Head of caudate nucleus (tissue), 42 donors: ENCODE measurements at regions not wholly inside any gene's neighbourhood (a gene's known extent, or its start where the extent isn't known, plus 50 kb on each side); places are given as distances from the start of the nearest gene placed in this dataset.
A peak's percentile ranks its signal among the peaks of the same experiment; 100 is the strongest.
"Not testable (repeated sequence)": the region's sequence is repeated elsewhere in the genome, so short reads cannot be mapped to it uniquely, and the experiment has no call there.

Experiments used
- DNase-seq, 42 donors: peaks; one replicate each; pipeline versions ENCODE4 v3.0.0 to v3.0.0-alpha.2; 2020 to 2021; ENCODE audit warnings: mixed read lengths in 7 of 42
- intact Hi-C: fragments of 100-400 bp; cut with DNase I; formaldehyde crosslinking; loops from one replicate; pipeline ENCODE4 v1.15.0; 2022

- intact Hi-C loops: no loop called here
- DNase-seq: no peak
These were observed 113.9 kb upstream of the GRM7 start for GRCh38 chr3:6747017-6747416.

- DNase-seq: no peak
- intact Hi-C loops: no loop called here
These were observed 110.1 kb upstream of the GRM7 start for GRCh38 chr3:6750782-6751181.

- intact Hi-C loops: no loop called here
- no peak for DNase-seq
These were observed 107.4 kb upstream of the GRM7 start for GRCh38 chr3:6753536-6753935.

- DNase-seq, intact Hi-C loops: not testable (repeated sequence)
These were observed 91.2 kb upstream of the GRM7 start for GRCh38 chr3:6769532-6770396.

DNA sequence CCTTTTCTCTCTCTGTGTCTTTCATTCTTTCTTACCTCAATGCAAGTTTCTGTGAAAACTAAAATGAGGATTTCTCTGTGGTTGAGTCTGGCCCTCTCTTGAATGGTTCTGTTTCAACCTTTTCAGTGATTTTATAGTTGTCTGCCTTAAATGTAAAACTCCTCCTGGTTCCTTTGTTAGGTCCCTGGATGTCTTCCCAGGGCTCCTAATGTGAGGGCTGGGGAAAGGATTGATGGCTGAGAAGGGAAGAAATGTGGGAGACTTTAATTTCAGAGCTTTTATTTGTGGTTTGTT is 90.6 kb upstream of the GRM7 start:
- no peak for DNase-seq
- intact Hi-C loops: no loop called here

- intact Hi-C loops: no loop called here
- no peak for DNase-seq
These were observed 89.7 kb upstream of the GRM7 start for GRCh38 chr3:6771171-6771570.

DNA sequence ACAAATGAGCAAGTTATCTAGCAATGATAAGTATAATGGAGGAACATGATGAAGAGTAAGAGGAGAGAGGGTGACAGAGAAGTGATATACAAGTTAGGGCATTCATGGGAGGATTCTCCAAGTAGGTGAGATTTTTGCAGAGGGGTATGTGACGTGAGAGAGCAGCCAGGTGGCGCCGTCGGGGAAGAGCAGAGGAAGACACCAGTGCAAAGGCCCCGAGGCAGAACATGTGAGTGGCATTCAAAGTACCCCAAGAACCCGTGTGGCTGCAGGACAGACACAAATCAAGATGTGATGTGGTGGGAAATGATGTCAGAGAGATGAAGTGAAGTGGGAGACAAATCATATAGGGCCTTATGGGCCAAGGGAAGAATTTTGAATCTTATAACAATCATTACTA is 81.8 kb upstream of the GRM7 start:
- intact Hi-C loops: no loop called here
- DNase-seq: no peak

- intact Hi-C loops: no loop called here
- DNase-seq: no peak
These were observed 79.8 kb upstream of the GRM7 start for GRCh38 chr3:6781092-6781491.

DNA sequence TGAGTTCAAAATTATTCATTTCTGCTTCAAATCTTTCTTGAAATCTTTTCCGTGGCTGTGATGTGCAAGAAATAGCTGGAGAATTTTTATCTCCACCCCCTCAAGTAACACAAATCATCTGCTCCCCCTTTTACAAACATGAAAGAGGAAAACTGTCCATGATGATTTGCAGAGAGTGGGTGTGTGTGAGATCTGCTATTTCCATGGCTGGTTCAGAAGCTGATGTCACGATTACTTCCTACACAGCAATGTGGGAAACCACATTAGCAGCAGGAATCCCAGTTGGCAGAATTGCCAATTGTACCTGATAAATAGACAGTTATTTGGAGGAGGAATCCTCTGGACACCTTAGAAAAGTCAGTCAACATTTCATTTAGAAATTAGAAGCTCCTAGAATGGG is 75.2 kb upstream of the GRM7 start:
- intact Hi-C loops: no loop called here
- peak in 16 of 42 donors; percentile 6 to 66 (median 26) for DNase-seq

DNA sequence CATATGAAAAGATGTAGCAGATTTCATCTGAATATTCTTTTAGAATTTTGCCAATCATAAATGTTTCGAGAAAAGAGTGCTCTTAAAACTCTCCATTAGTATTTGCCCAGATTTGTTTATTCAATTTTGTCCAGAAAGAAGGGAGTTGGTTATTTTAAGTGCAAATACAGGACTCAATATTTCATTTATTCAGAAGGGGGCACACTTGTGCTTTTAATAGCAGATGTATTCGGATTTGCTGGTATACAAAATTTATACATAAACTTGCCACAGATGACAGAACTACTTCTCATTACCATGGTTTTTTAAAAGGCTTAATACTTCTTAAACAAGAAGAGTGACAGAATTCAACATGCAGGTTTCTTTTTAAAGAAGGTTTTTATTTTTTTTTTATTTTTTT is 69.8 kb upstream of the GRM7 start:
- intact Hi-C loops: no loop called here
- DNase-seq: no peak

GRCh38 chr3:6799264-6799915 is 61.5 kb upstream of the GRM7 start:
- peak in 37 of 42 donors; percentile 5 to 81 (median 41) for DNase-seq
- intact Hi-C loops: no loop called here

GRCh38 chr3:6803619-6804018 is 57.3 kb upstream of the GRM7 start:
- peak in 3 of 42 donors; percentile 5 to 16 (median 8) for DNase-seq
- intact Hi-C loops: no loop called here

- no peak for DNase-seq
- intact Hi-C loops: no loop called here
These were observed 55.7 kb upstream of the GRM7 start for GRCh38 chr3:6805236-6805635.

DNA sequence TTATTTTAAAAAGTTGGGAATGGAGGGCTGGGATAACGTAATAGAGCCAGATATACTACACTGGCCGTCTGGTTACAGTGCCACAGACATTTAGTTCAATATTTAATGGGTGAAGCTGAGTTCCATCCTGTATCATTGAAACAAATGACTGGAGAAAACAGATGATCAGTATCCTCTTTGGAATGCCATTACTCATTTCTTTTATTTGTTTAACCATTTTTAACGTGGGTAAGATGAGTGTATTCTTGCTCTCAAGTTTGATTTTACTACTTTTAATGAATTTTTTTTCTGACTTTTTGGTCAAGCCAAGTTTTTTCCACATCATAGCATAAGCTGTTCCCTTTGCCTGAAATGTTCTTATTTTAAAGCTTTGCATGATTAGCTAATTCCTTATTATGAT is 53.9 kb upstream of the GRM7 start:
- intact Hi-C loops: no loop called here

DNA sequence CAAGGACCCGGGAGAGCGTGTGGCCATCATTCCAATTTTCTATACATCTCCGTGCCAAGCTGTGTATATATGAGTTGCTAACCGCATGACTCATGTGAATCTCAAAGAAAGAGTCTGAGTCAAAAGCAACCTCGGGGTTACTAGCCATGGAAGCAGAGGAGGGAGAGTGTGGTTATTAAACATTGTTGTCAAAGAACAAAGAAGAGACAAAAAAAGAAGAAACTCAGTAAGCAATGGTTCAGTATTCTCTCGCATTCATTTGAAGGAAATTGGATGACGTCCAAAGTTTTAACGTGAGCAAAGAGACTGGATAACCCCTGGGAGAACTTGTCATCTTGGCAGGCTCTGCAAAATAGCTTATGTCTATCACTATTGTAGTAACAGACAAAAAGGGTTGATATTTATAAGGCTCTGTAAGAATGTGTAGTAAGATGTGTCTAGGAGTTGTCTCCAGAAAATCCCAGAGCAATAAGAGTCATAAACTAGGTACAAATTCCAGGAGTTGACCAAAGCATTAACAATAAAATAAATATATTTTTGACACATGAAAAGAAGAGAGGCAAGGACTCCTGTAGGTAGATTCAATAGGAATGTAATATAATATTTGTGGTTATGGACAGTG is 52.8 kb upstream of the GRM7 start:
- no peak for DNase-seq
- intact Hi-C loops: no loop called here

More for the DNA sequence above, 53.9 kb upstream of the GRM7 start:
- no peak for DNase-seq

GRCh38 chr3:6809349-6809748 is 51.6 kb upstream of the GRM7 start:
- intact Hi-C loops: no loop called here

More at GRCh38 chr3:6809349-6809748, 51.6 kb upstream of the GRM7 start:
- no peak for DNase-seq
